K562 (cell line): ENCODE measurements at regions not wholly inside any gene's neighbourhood (a gene's known extent, or its start where the extent isn't known, plus 50 kb on each side); places are given as distances from the start of the nearest gene placed in this dataset.

Experiments
- CREBBP ChIP-seq: IDR thresholded peaks from one replicate; pipeline ENCODE4 v1.6.1; 2012; ENCODE audit warnings: low read depth, mild to moderate bottlenecking, control low read depth, inconsistent platforms, low read length
- EP300 ChIP-seq: IDR thresholded peaks from 2 replicates; pipeline ENCODE4 v1.6.1; 2012; ENCODE audit warnings: low read length, improper control_type of control experiment
- KLF6 ChIP-seq: fragments of 250-450 bp; sonication (Bioruptor Pico); IDR thresholded peaks from 2 replicates; pipeline ENCODE4 v1.4.0; 2020; ENCODE audit warnings: mild to moderate bottlenecking, moderate library complexity, borderline replicate concordance
- NR4A1 ChIP-seq, 2 experiments: fragments of 250-450 bp in 1 of 2; fragments of 450-650 bp in 1 of 2; sonication (Bioruptor Pico) in 1 of 2; IDR thresholded peaks; 2 replicates each; pipeline versions ENCODE4 v1.4.0 to v1.6.1; 2016 to 2020; ENCODE audit warnings: mild to moderate bottlenecking in 2 of 2, missing compliant biosample characterization in 1 of 2, missing genetic modification characterization in 1 of 2, moderate library complexity in 1 of 2
- PATZ1 ChIP-seq: fragments of 250-450 bp; sonication (Bioruptor Pico); IDR thresholded peaks from 2 replicates; pipeline ENCODE4 v1.5.0; 2020; ENCODE audit warnings: mild to moderate bottlenecking, borderline replicate concordance
- PHF8 ChIP-seq: fragments of 200-600 bp; sonication (generic); IDR thresholded peaks from 2 replicates; pipeline ENCODE4 v1.6.1; 2012; ENCODE audit warnings: mixed run types, mild to moderate bottlenecking, inconsistent platforms, low read length, moderate library complexity, borderline replicate concordance
- POLR2AphosphoS2 ChIP-seq: IDR thresholded peaks from 2 replicates; pipeline ENCODE4 v1.6.1; 2012; ENCODE audit warnings: low read length, improper control_type of control experiment
- SIN3A ChIP-seq, 2 experiments: fragments of 150-350 bp in 1 of 2; IDR thresholded peaks; 2 replicates each; pipeline ENCODE4 v1.6.1; 2011 to 2016; ENCODE audit warnings: borderline replicate concordance in 2 of 2, low read depth in 2 of 2, low read length in 2 of 2, mild to moderate bottlenecking in 2 of 2, moderate library complexity in 2 of 2; ENCODE audit not compliant: control insufficient read depth in 1 of 2
- U2AF2 ChIP-seq: fragments of 200-400 bp; formaldehyde crosslinking; optimal IDR thresholded peaks from 2 replicates; pipeline ENCODE3; 2017; ENCODE audit warnings: low read depth, mild to moderate bottlenecking, low read length
- ZBED1 ChIP-seq: IDR thresholded peaks from 2 replicates; pipeline ENCODE4 v1.6.1; 2014
- ZBTB8A ChIP-seq: fragments of 450-650 bp; IDR thresholded peaks from 2 replicates; pipeline ENCODE4 v1.6.1; 2018; ENCODE audit warnings: mild to moderate bottlenecking, moderate library complexity; ENCODE audit not compliant: partially characterized antibody
- ZNF282 ChIP-seq: sonication (generic); formaldehyde crosslinking; IDR thresholded peaks from 2 replicates; pipeline ENCODE4 v1.8.1; 2023; ENCODE audit warnings: missing genetic modification reagents
- TF ChIP-seq, protein P1 (sequence below): IDR thresholded peaks from 3 replicates; pipeline ENCODE4 v1.6.1; 2011; ENCODE audit warnings: borderline replicate concordance, mild to moderate bottlenecking, moderate library complexity; ENCODE audit not compliant: insufficient read length; ENCODE audit errors: extremely low read depth
- TF ChIP-seq, protein P2 (sequence below), 3 experiments: IDR thresholded peaks in 2 of 3; conservative IDR thresholded peaks in 1 of 3; 2 replicates each; pipeline ENCODE4 v1.5.1; 2011 to 2012; ENCODE audit warnings: low read length in 3 of 3, mild to moderate bottlenecking in 3 of 3, control low read depth in 2 of 3, improper control_type of control experiment in 1 of 3, inconsistent platforms in 1 of 3, low read depth in 1 of 3, mixed read lengths in 1 of 3, moderate library complexity in 1 of 3; ENCODE audit not compliant: insufficient read depth in 2 of 3

DNA sequence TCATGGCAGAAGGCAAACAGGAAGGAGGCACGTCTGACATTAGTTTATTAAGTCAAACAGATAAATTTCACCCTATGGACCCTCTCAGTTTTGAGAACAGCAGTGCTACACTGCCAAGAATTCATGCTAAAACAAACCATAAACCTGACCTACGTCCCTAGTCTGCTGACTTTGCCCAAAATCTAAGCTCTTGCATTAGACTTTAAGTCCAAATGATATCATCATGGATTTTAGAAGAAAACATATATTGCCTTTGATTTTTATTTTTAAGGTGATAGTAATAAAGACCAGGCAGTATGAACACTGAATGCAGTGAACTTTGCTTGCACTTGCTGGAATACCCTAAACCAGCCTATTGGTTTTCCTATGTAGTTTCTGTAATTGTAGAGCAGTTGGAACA is 79.6 kb upstream of the GADL1 start:
- TF ChIP-seq, protein P1, sequence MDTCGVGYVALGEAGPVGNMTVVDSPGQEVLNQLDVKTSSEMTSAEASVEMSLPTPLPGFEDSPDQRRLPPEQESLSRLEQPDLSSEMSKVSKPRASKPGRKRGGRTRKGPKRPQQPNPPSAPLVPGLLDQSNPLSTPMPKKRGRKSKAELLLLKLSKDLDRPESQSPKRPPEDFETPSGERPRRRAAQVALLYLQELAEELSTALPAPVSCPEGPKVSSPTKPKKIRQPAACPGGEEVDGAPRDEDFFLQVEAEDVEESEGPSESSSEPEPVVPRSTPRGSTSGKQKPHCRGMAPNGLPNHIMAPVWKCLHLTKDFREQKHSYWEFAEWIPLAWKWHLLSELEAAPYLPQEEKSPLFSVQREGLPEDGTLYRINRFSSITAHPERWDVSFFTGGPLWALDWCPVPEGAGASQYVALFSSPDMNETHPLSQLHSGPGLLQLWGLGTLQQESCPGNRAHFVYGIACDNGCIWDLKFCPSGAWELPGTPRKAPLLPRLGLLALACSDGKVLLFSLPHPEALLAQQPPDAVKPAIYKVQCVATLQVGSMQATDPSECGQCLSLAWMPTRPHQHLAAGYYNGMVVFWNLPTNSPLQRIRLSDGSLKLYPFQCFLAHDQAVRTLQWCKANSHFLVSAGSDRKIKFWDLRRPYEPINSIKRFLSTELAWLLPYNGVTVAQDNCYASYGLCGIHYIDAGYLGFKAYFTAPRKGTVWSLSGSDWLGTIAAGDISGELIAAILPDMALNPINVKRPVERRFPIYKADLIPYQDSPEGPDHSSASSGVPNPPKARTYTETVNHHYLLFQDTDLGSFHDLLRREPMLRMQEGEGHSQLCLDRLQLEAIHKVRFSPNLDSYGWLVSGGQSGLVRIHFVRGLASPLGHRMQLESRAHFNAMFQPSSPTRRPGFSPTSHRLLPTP = no peak
- TF ChIP-seq, protein P2, sequence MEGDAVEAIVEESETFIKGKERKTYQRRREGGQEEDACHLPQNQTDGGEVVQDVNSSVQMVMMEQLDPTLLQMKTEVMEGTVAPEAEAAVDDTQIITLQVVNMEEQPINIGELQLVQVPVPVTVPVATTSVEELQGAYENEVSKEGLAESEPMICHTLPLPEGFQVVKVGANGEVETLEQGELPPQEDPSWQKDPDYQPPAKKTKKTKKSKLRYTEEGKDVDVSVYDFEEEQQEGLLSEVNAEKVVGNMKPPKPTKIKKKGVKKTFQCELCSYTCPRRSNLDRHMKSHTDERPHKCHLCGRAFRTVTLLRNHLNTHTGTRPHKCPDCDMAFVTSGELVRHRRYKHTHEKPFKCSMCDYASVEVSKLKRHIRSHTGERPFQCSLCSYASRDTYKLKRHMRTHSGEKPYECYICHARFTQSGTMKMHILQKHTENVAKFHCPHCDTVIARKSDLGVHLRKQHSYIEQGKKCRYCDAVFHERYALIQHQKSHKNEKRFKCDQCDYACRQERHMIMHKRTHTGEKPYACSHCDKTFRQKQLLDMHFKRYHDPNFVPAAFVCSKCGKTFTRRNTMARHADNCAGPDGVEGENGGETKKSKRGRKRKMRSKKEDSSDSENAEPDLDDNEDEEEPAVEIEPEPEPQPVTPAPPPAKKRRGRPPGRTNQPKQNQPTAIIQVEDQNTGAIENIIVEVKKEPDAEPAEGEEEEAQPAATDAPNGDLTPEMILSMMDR (IDR thresholded peaks at IDR 0.05 in 2 of 3, conservative IDR thresholded peaks at IDR 0.05 in 1 of 3; ENCODE audit: insufficient read depth in 2 of 3, low read depth in 1 of 3, low read length in 3 of 3) = no peak
- TF ChIP-seq ZNF282 (CRISPR knock-in tag) = no peak
- TF ChIP-seq PATZ1 (CRISPR knock-in tag) = no peak
- no peak for TF ChIP-seq KLF6 (CRISPR knock-in tag)
- no peak for TF ChIP-seq NR4A1 (CRISPR knock-in tag; IDR thresholded peaks at IDR 0.05)
- no peak for TF ChIP-seq NR4A1 (tag; IDR thresholded peaks at IDR 0.05)
- TF ChIP-seq SIN3A (IDR thresholded peaks at IDR 0.05; ENCODE audit: borderline replicate concordance in 2 of 2, control insufficient read depth in 1 of 2, low read depth in 2 of 2, low read length in 2 of 2) = no peak
- no peak for TF ChIP-seq U2AF2
- TF ChIP-seq ZBED1 = no peak
- no peak for TF ChIP-seq EP300
- TF ChIP-seq PHF8 = no peak
- TF ChIP-seq ZBTB8A = no peak
- no peak for TF ChIP-seq POLR2AphosphoS2
- no peak for TF ChIP-seq CREBBP
